ENCODE measurements at regions not wholly inside any gene's neighbourhood (a gene's known extent, or its start where the extent isn't known, plus 50 kb on each side); places are given as distances from the start of the nearest gene placed in this dataset.

DNA sequence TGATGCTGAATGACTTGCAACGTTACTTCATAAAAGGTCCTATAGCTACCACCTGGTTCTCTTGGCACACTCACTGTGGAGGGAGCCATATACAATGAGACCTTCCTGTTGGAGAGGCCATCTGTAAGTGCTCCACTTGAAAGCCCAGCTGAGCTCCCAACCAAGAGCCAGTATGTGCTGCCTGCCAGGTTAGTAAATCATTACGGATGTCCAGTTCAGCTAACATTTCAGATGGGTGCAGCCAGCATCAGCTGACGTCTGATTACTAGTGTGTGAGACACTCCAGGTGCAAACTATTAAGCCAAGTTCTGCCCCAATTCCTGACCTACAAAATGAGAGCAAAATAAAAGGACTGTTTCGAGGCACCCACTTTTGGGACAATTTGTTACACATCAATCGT is 274.4 kb upstream of the ROBO2 start:
- Mint-ChIP-seq H3K9me3 (peaks cover 0 to 2% of the 10 kb centered on the region in 2 donors), H3K4me3 (no peak overlapping the region), H3K27ac (no peak overlapping the region), H3K36me3 (ENCODE audit: insufficient read depth in 2 of 2) (no peaks in the 10 kb centered on the region), H3K27me3 (ENCODE audit: low read depth) (no peaks in the 10 kb centered on the region), H3K4me1 (ENCODE audit: low read depth) (no peaks in the 10 kb centered on the region)
- ATAC-seq (replicated peaks in 1 of 2), result no peak
- no peak for DNase-seq

DNA sequence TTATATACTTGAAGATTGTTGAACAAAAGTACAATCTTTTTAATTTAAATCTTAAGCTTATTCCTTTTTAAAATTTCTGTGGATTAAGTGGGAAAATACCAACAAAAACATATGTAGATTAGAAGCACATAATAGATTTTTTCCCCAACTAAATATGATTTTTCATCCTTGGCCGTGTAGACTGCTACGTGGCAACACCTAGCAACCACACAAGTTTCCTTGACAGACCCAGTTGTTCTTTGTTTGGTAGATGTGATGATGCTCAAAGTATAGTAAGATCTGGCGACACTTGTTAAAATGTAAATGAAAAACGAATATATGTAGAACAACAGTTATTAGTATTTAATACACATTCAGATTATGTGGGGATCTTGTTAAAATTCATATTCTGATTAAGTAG is 271.0 kb upstream of the ROBO2 start:
- Mint-ChIP-seq H3K9me3 (peaks cover 0 to 2% of the 10 kb centered on the region in 2 donors), H3K36me3 (ENCODE audit: insufficient read depth in 2 of 2) (no peaks in the 10 kb centered on the region), H3K27ac (no peak overlapping the region), H3K4me1 (ENCODE audit: low read depth) (no peaks in the 10 kb centered on the region), H3K4me3 (no peak overlapping the region), H3K27me3 (ENCODE audit: low read depth) (no peaks in the 10 kb centered on the region)
- ATAC-seq (replicated peaks in 1 of 2), result no peak
- DNase-seq, result no peak

- Mint-ChIP-seq H3K36me3 (ENCODE audit: insufficient read depth in 2 of 2) (no peaks in the 10 kb centered on the region), H3K27ac (no peak overlapping the region), H3K9me3 (peaks cover 2 to 16% of the 10 kb centered on the region in 2 donors), H3K4me1 (ENCODE audit: low read depth) (no peaks in the 10 kb centered on the region), H3K27me3 (ENCODE audit: low read depth) (no peaks in the 10 kb centered on the region), H3K4me3 (no peak overlapping the region)
- DNase-seq (no peak), ATAC-seq (replicated peaks in 1 of 2) (no peak)
These were observed 263.0 kb upstream of the ROBO2 start for GRCh38 chr3:76776927-76777326.

DNA sequence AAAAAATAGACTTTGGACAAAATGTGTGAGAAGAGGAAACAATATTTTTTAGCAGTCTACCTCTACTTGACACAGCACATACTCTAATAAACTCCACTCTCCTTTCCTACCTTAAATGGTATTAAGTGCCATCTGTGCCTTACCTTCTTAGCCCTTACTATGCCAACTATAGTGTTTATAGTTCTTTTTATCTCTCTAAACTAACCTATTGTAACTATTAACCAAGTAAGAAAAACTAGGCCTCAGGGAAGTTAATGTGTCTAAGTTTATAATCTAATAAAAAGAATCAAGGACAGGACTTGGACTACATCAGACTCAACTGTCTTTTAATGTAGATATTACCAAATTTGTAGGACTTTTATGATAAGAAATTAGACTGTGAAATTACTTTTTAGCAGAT is 251.7 kb upstream of the ROBO2 start:
- Mint-ChIP-seq H3K36me3 (ENCODE audit: insufficient read depth in 2 of 2) (peaks cover 0 to 5% of the 10 kb centered on the region in 2 donors), H3K4me3 (no peak overlapping the region), H3K9me3 (peaks cover 10 to 15% of the 10 kb centered on the region in 2 donors), H3K27me3 (ENCODE audit: low read depth) (no peaks in the 10 kb centered on the region), H3K4me1 (ENCODE audit: low read depth) (no peaks in the 10 kb centered on the region), H3K27ac (no peak overlapping the region)
- ATAC-seq (replicated peaks in 1 of 2), result no peak
- no peak for DNase-seq

GRCh38 chr3:76789237-76789636 is 250.7 kb upstream of the ROBO2 start:
- no peak for ATAC-seq (replicated peaks in 1 of 2)
- no peak for DNase-seq
- Mint-ChIP-seq H3K9me3 (peaks cover 13 to 14% of the 10 kb centered on the region in 2 donors), H3K4me1 (ENCODE audit: low read depth) (no peaks in the 10 kb centered on the region), H3K27me3 (ENCODE audit: low read depth) (no peaks in the 10 kb centered on the region), H3K4me3 (no peak overlapping the region), H3K27ac (no peak overlapping the region), H3K36me3 (ENCODE audit: insufficient read depth in 2 of 2) (peaks cover 0 to 3% of the 10 kb centered on the region in 2 donors)

DNA sequence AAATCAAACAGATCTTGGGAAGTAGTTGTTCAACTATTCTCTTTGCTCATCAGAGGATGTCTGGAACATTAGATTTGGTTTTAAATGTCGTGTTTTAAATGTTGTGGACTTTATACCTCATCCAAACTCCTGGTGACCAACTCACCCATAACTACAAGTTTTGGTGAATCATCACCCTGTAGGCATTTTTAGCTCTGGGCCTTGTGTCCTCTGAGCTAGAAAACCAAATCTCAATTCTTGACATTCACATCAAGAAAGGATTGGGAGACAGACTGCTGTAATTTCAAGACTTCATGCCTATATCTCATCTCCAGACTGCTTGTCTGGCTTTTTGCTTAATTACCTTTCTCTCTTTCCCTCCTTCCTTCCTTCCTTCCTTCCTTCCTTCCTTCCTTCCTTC is 228.5 kb upstream of the ROBO2 start:
- Mint-ChIP-seq H3K4me3 (no peak overlapping the region), H3K9me3 (peaks cover 12 to 18% of the 10 kb centered on the region in 2 donors), H3K27ac (no peak overlapping the region), H3K27me3 (ENCODE audit: low read depth) (no peaks in the 10 kb centered on the region), H3K36me3 (ENCODE audit: insufficient read depth in 2 of 2) (peaks cover 0 to 1% of the 10 kb centered on the region in 2 donors), H3K4me1 (ENCODE audit: low read depth) (no peaks in the 10 kb centered on the region)
- DNase-seq, result no peak
- no peak for ATAC-seq (replicated peaks in 1 of 2)

- no peak overlapping the region for H3K4me3 Mint-ChIP-seq
- ATAC-seq (replicated peaks in 1 of 2) (no peak), DNase-seq (no peak)
- peaks cover 12 to 18% of the 10 kb centered on the region in 2 donors for H3K9me3 Mint-ChIP-seq
- H3K27ac Mint-ChIP-seq, result no peak overlapping the region
- peaks cover 0 to 1% of the 10 kb centered on the region in 2 donors for H3K36me3 Mint-ChIP-seq (ENCODE audit: insufficient read depth in 2 of 2)
- H3K4me1 Mint-ChIP-seq (ENCODE audit: low read depth), result no peaks in the 10 kb centered on the region
- H3K27me3 Mint-ChIP-seq (ENCODE audit: low read depth), result no peaks in the 10 kb centered on the region
These were observed 227.2 kb upstream of the ROBO2 start for GRCh38 chr3:76812649-76813242.

DNA sequence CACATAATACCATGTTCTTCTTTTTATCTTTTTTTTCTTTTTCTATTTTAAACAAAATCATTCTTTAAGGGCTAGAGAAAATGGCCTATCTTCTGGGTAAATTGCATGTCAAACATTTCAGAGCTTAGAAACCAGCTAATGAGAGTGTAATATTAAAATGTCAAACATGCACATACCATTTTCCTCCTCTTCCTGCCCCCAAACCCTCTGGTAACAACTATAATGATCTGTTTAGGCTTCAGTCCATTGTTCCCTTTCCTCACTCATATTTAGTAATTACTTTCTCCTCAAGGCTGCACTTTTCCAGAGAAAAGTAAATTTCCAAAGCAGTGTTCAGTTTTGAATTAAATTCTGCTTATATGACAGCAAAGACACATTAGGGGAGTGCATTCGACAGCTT is 224.3 kb upstream of the ROBO2 start:
- Mint-ChIP-seq H3K27ac (no peak overlapping the region), H3K9me3 (peaks cover 6 to 11% of the 10 kb centered on the region in 2 donors), H3K4me1 (ENCODE audit: low read depth) (no peaks in the 10 kb centered on the region), H3K27me3 (ENCODE audit: low read depth) (no peaks in the 10 kb centered on the region), H3K36me3 (ENCODE audit: insufficient read depth in 2 of 2) (no peaks in the 10 kb centered on the region), H3K4me3 (no peak overlapping the region)
- no peak for DNase-seq
- ATAC-seq (replicated peaks in 1 of 2), result no peak

- ATAC-seq (replicated peaks in 1 of 2), result no peak
- Mint-ChIP-seq H3K36me3 (ENCODE audit: insufficient read depth in 2 of 2) (no peaks in the 10 kb centered on the region), H3K27me3 (ENCODE audit: low read depth) (no peaks in the 10 kb centered on the region)
These were observed 219.4 kb upstream of the ROBO2 start for GRCh38 chr3:76820481-76820880.

GRCh38 chr3:76824658-76825240 is 215.2 kb upstream of the ROBO2 start:
- no peak overlapping the region for H3K27ac Mint-ChIP-seq
- no peaks in the 10 kb centered on the region for H3K27me3 Mint-ChIP-seq (ENCODE audit: low read depth)
- no peaks in the 10 kb centered on the region for H3K36me3 Mint-ChIP-seq (ENCODE audit: insufficient read depth in 2 of 2)
- DNase-seq (no peak), ATAC-seq (replicated peaks in 1 of 2) (no peak)
- H3K4me1 Mint-ChIP-seq (ENCODE audit: low read depth), result no peaks in the 10 kb centered on the region
- H3K9me3 Mint-ChIP-seq, result peaks cover 5 to 6% of the 10 kb centered on the region in 2 donors
- no peak overlapping the region for H3K4me3 Mint-ChIP-seq

More at GRCh38 chr3:76820481-76820880, 219.4 kb upstream of the ROBO2 start:
- H3K4me3 Mint-ChIP-seq, result no peak overlapping the region
- peaks cover 6 to 11% of the 10 kb centered on the region in 2 donors for H3K9me3 Mint-ChIP-seq
- DNase-seq, result no peak
- no peaks in the 10 kb centered on the region for H3K4me1 Mint-ChIP-seq (ENCODE audit: low read depth)
- H3K27ac Mint-ChIP-seq, result no peak overlapping the region

GRCh38 chr3:76826861-76827260 is 213.0 kb upstream of the ROBO2 start:
- no peak overlapping the region for H3K4me3 Mint-ChIP-seq
- no peak for ATAC-seq (replicated peaks in 1 of 2)
- H3K4me1 Mint-ChIP-seq (ENCODE audit: low read depth), result no peaks in the 10 kb centered on the region
- H3K36me3 Mint-ChIP-seq (ENCODE audit: insufficient read depth in 2 of 2), result no peaks in the 10 kb centered on the region
- H3K9me3 Mint-ChIP-seq, result peaks cover 10% of the 10 kb centered on the region in 2 donors
- H3K27ac Mint-ChIP-seq, result no peak overlapping the region
- H3K27me3 Mint-ChIP-seq (ENCODE audit: low read depth), result no peaks in the 10 kb centered on the region
- no peak for DNase-seq

DNA sequence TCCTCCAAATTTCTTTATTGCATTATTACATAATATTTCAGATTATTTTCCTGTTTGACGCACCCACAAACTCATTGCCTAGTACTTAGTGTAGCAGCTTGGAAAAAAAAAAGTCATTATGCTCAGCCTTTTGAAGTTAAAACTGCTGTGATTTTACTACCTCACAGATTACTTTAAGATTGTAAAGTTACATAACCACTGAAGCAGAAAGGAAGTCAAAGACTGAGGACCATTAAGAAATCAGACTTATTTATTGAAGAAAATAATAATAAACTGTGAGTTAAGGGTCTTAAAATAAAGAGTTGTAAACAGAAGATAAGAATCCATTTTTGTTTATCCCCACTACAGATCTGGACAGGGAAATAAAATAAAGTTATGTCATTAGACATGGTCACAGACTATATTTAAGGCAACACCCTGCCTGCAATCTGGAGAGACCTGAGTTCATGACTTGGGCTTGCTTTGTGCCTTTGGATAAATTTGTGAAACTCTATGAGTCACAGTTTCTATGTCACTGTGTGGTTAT is 212.1 kb upstream of the ROBO2 start:
- ATAC-seq (replicated peaks in 1 of 2) (no peak), DNase-seq (no peak)
- Mint-ChIP-seq H3K9me3 (peaks cover 10 to 14% of the 10 kb centered on the region in 2 donors), H3K4me1 (ENCODE audit: low read depth) (no peaks in the 10 kb centered on the region), H3K27ac (no peak overlapping the region), H3K27me3 (ENCODE audit: low read depth) (no peaks in the 10 kb centered on the region), H3K4me3 (no peak overlapping the region), H3K36me3 (ENCODE audit: insufficient read depth in 2 of 2) (peaks cover 0 to 2% of the 10 kb centered on the region in 2 donors)

- Mint-ChIP-seq H3K9me3 (peaks cover 5 to 14% of the 10 kb centered on the region in 2 donors), H3K4me3 (no peak overlapping the region), H3K4me1 (ENCODE audit: low read depth) (no peaks in the 10 kb centered on the region), H3K36me3 (ENCODE audit: insufficient read depth in 2 of 2) (peaks cover 0 to 2% of the 10 kb centered on the region in 2 donors), H3K27me3 (ENCODE audit: low read depth) (no peaks in the 10 kb centered on the region), H3K27ac (no peak overlapping the region)
- no peak for DNase-seq
- no peak for ATAC-seq (replicated peaks in 1 of 2)
These were observed 205.2 kb upstream of the ROBO2 start for GRCh38 chr3:76834657-76835056.

GRCh38 chr3:76841747-76842146 is 198.2 kb upstream of the ROBO2 start:
- H3K27ac Mint-ChIP-seq, result no peak overlapping the region
- peaks cover 0 to 2% of the 10 kb centered on the region in 2 donors for H3K36me3 Mint-ChIP-seq (ENCODE audit: insufficient read depth in 2 of 2)
- ATAC-seq (replicated peaks in 1 of 2), result no peak
- no peaks in the 10 kb centered on the region for H3K4me1 Mint-ChIP-seq (ENCODE audit: low read depth)
- H3K27me3 Mint-ChIP-seq (ENCODE audit: low read depth), result no peaks in the 10 kb centered on the region
- no peak overlapping the region for H3K4me3 Mint-ChIP-seq
- peaks cover 3 to 4% of the 10 kb centered on the region in 2 donors for H3K9me3 Mint-ChIP-seq
- DNase-seq, result no peak
